ENCODE measurements at regions not wholly inside any gene's neighbourhood (a gene's known extent, or its start where the extent isn't known, plus 50 kb on each side); places are given as distances from the start of the nearest gene placed in this dataset.

- Mint-ChIP-seq H3K9me3 (no peaks in the 10 kb centered on the region), H3K27me3 (ENCODE audit: low read depth) (no peaks in the 10 kb centered on the region), H3K4me3 (no peak overlapping the region), H3K27ac (peak overlapping the region in 1 of 3 experiments; percentile 14), H3K36me3 (ENCODE audit: low read depth) (peaks cover 3% of the 10 kb centered on the region), H3K4me1 (peaks cover 13% of the 10 kb centered on the region)
- no peak for TF ChIP-seq CTCF (IDR thresholded peaks at IDR 0.05; ENCODE audit: unreplicated experiment in 3 of 3)
Measured at GRCh38 chr1:216905137-216905536, 181.9 kb upstream of the ESRRG start.

- Mint-ChIP-seq H3K27ac (peak overlapping the region in 1 of 3 experiments; percentile 2), H3K4me1 (peaks cover 13% of the 10 kb centered on the region), H3K4me3 (no peak overlapping the region), H3K9me3 (no peaks in the 10 kb centered on the region), H3K36me3 (ENCODE audit: low read depth) (peaks cover 3% of the 10 kb centered on the region), H3K27me3 (ENCODE audit: low read depth) (no peaks in the 10 kb centered on the region)
- TF ChIP-seq CTCF (IDR thresholded peaks at IDR 0.05; ENCODE audit: unreplicated experiment in 3 of 3): no peak
Measured at GRCh38 chr1:216904471-216904870, 181.2 kb upstream of the ESRRG start.

GRCh38 chr1:216903382-216903740 is 180.1 kb upstream of the ESRRG start:
- H3K27ac Mint-ChIP-seq: no peak overlapping the region
- H3K9me3 Mint-ChIP-seq: no peaks in the 10 kb centered on the region
- H3K4me1 Mint-ChIP-seq: peaks cover 13% of the 10 kb centered on the region
- H3K36me3 Mint-ChIP-seq (ENCODE audit: low read depth): peaks cover 3% of the 10 kb centered on the region
- TF ChIP-seq CTCF (IDR thresholded peaks at IDR 0.05; ENCODE audit: unreplicated experiment in 3 of 3): no peak
- no peaks in the 10 kb centered on the region for H3K27me3 Mint-ChIP-seq (ENCODE audit: low read depth)
- H3K4me3 Mint-ChIP-seq: no peak overlapping the region

GRCh38 chr1:216902669-216903381 is 179.6 kb upstream of the ESRRG start:
- no peaks in the 10 kb centered on the region for H3K27me3 Mint-ChIP-seq (ENCODE audit: low read depth)
- no peak overlapping the region for H3K27ac Mint-ChIP-seq
- peaks cover 3% of the 10 kb centered on the region for H3K36me3 Mint-ChIP-seq (ENCODE audit: low read depth)
- TF ChIP-seq CTCF (IDR thresholded peaks at IDR 0.05; ENCODE audit: unreplicated experiment in 3 of 3): no peak
- no peaks in the 10 kb centered on the region for H3K9me3 Mint-ChIP-seq
- H3K4me3 Mint-ChIP-seq: no peak overlapping the region
- peaks cover 13% of the 10 kb centered on the region for H3K4me1 Mint-ChIP-seq

GRCh38 chr1:216900116-216900620 is 176.9 kb upstream of the ESRRG start:
- Mint-ChIP-seq H3K27ac (no peak overlapping the region), H3K27me3 (ENCODE audit: low read depth) (no peaks in the 10 kb centered on the region), H3K4me1 (peaks cover 17% of the 10 kb centered on the region), H3K36me3 (ENCODE audit: low read depth) (peaks cover under 1% of the 10 kb centered on the region), H3K9me3 (no peaks in the 10 kb centered on the region), H3K4me3 (no peak overlapping the region)
- no peak for TF ChIP-seq CTCF (IDR thresholded peaks at IDR 0.05; ENCODE audit: unreplicated experiment in 3 of 3)

GRCh38 chr1:216898801-216899200 is 175.6 kb upstream of the ESRRG start:
- H3K4me3 Mint-ChIP-seq: no peak overlapping the region
- H3K4me1 Mint-ChIP-seq: peaks cover 15% of the 10 kb centered on the region
- TF ChIP-seq CTCF (IDR thresholded peaks at IDR 0.05; ENCODE audit: unreplicated experiment in 3 of 3): no peak
- no peaks in the 10 kb centered on the region for H3K27me3 Mint-ChIP-seq (ENCODE audit: low read depth)
- H3K9me3 Mint-ChIP-seq: no peaks in the 10 kb centered on the region
- no peaks in the 10 kb centered on the region for H3K36me3 Mint-ChIP-seq (ENCODE audit: low read depth)
- no peak overlapping the region for H3K27ac Mint-ChIP-seq
